Tibial nerve (tissue), 4 donors: ENCODE measurements at regions not wholly inside any gene's neighbourhood (a gene's known extent, or its start where the extent isn't known, plus 50 kb on each side); places are given as distances from the start of the nearest gene placed in this dataset.

Experiments
- EP300 ChIP-seq, 2 donors: sonication (generic); formaldehyde crosslinking; IDR thresholded peaks; one replicate each; pipeline ENCODE4 v1.6.1; 2017; ENCODE audit warnings: antibody characterized with exemption in 2 of 2, mild to moderate bottlenecking in 1 of 2
- POLR2A ChIP-seq, 2 donors: fragments of 450-650 bp; IDR thresholded peaks; one replicate each; pipeline ENCODE4 v1.6.1; 2017; ENCODE audit warnings: antibody characterized with exemption in 2 of 2, mild to moderate bottlenecking in 2 of 2, moderate library complexity in 2 of 2
- TF ChIP-seq, protein P1 (sequence below), 5 experiments: fragments of 200-600 bp in 3 of 5; fragments of 450-650 bp in 2 of 5; sonication (generic) in 3 of 5; IDR thresholded peaks; one replicate each; pipeline ENCODE4 v1.5.1; 2016 to 2019; ENCODE audit warnings: antibody characterized with exemption in 5 of 5, mild to moderate bottlenecking in 3 of 5, moderate library complexity in 2 of 5

DNA sequence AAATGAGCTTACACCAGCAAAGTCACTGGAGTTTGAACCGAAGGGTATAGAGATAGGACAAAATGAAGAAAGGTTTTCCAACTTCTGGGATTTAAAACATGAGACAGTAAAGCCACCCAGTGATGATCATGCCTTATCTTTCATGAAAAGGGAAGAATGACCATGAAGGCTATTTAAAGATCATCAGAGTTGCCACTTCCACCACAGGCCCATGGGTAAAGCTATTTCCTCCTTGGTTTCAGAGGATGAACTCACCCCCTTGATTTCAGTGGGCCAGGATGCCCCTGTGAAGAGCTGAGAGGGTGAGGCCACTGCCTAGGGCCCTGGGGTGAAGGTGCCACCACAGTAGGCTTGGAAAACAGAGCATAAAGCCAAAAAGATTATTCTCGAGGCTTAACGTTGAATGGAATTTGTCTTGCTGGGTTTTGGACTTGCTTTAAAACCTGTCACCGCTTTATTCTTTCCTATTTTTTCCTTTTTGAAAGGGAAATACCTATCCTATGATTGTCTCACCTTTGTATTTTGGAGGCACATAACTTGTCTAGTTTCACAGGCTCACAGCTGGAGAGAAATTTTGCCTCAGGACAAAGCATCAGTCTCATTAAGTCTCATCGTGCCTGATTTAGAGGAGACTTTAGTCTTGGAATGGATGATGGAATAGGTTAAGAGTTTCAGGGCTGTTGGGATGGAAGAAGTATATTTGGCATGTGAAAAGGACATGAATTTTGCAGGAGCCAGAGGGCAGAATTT, 254.0 kb downstream of the SNCA start:
- TF ChIP-seq, protein P1, sequence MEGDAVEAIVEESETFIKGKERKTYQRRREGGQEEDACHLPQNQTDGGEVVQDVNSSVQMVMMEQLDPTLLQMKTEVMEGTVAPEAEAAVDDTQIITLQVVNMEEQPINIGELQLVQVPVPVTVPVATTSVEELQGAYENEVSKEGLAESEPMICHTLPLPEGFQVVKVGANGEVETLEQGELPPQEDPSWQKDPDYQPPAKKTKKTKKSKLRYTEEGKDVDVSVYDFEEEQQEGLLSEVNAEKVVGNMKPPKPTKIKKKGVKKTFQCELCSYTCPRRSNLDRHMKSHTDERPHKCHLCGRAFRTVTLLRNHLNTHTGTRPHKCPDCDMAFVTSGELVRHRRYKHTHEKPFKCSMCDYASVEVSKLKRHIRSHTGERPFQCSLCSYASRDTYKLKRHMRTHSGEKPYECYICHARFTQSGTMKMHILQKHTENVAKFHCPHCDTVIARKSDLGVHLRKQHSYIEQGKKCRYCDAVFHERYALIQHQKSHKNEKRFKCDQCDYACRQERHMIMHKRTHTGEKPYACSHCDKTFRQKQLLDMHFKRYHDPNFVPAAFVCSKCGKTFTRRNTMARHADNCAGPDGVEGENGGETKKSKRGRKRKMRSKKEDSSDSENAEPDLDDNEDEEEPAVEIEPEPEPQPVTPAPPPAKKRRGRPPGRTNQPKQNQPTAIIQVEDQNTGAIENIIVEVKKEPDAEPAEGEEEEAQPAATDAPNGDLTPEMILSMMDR (IDR thresholded peaks at IDR 0.05): no peak
- TF ChIP-seq POLR2A (IDR thresholded peaks at IDR 0.05) (no peak), EP300 (IDR thresholded peaks at IDR 0.05) (no peak)
